Nephron progenitor cell (in vitro differentiated cells): ENCODE measurements at regions not wholly inside any gene's neighbourhood (a gene's known extent, or its start where the extent isn't known, plus 50 kb on each side); places are given as distances from the start of the nearest gene placed in this dataset.

Experiments used
- DNase-seq: peaks from one replicate; pipeline ENCODE4 v3.0.0; 2021
- H3K27ac Mint-ChIP-seq: 2 replicates; pipeline ENCODE4 v1.8.0; 2021; ENCODE audit warnings: mild to moderate bottlenecking, moderate library complexity, mixed read lengths
- H3K27me3 Mint-ChIP-seq: 2 replicates; pipeline ENCODE4 v1.8.0; 2021; ENCODE audit warnings: mild to moderate bottlenecking, low read depth, mixed read lengths; ENCODE audit not compliant: poor library complexity
- H3K36me3 Mint-ChIP-seq: 2 replicates; pipeline ENCODE4 v1.8.0; 2021; ENCODE audit warnings: low read depth, mixed read lengths
- H3K4me1 Mint-ChIP-seq: 2 replicates; pipeline ENCODE4 v1.8.0; 2021; ENCODE audit warnings: mixed read lengths
- H3K4me3 Mint-ChIP-seq: 2 replicates; pipeline ENCODE4 v1.8.0; 2021; ENCODE audit warnings: mild to moderate bottlenecking, moderate library complexity, mixed read lengths
- H3K9me3 Mint-ChIP-seq: 2 replicates; pipeline ENCODE4 v1.8.0; 2021; ENCODE audit warnings: mild to moderate bottlenecking, moderate library complexity, mixed read lengths
- TF ChIP-seq, protein P1 (sequence below): fragments of 200-600 bp; sonication (generic); IDR thresholded peaks from 2 replicates; pipeline ENCODE4 v1.5.0; 2021; ENCODE audit warnings: antibody characterized with exemption

DNA sequence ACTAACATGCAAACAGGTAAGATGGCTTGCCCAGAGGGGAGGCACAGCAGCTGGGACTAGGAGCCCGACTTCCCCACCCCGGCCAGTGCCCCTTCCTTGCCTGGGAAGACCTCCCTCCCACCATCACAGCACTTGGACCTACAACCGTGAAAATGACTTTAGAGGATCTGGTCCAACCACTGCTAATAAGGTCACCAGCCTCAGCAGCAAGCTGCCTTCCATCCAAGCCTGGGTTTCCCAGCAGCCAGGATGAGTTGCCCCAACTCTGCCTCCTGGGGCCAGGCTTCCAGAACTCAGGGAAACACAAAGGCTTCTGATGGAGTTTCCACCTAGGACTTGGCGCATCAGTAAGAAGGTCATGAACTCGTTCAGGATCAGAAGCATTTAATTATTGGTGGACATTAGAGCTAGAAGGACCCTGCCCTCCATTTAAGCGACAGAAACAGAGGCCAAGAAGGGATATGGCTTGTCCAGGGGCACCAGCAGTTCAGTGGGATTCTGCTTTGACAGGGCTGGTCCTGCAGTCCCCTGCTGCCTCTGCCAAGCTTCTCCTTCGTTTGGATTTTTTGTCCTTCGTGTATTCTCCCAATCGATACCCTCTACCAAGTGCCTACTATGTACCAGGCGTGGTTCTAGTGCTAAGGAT is 403.0 kb upstream of the ID2 start:
- Mint-ChIP-seq H3K36me3 (no peaks in the 10 kb centered on the region), H3K4me1 (peaks cover 33% of the 10 kb centered on the region), H3K4me3 (no peak overlapping the region), H3K27me3 (peaks cover 5% of the 10 kb centered on the region), H3K27ac (no peak overlapping the region), H3K9me3 (peaks cover 7% of the 10 kb centered on the region)
- TF ChIP-seq, protein P1, sequence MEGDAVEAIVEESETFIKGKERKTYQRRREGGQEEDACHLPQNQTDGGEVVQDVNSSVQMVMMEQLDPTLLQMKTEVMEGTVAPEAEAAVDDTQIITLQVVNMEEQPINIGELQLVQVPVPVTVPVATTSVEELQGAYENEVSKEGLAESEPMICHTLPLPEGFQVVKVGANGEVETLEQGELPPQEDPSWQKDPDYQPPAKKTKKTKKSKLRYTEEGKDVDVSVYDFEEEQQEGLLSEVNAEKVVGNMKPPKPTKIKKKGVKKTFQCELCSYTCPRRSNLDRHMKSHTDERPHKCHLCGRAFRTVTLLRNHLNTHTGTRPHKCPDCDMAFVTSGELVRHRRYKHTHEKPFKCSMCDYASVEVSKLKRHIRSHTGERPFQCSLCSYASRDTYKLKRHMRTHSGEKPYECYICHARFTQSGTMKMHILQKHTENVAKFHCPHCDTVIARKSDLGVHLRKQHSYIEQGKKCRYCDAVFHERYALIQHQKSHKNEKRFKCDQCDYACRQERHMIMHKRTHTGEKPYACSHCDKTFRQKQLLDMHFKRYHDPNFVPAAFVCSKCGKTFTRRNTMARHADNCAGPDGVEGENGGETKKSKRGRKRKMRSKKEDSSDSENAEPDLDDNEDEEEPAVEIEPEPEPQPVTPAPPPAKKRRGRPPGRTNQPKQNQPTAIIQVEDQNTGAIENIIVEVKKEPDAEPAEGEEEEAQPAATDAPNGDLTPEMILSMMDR = no peak
- DNase-seq = no peak

DNA sequence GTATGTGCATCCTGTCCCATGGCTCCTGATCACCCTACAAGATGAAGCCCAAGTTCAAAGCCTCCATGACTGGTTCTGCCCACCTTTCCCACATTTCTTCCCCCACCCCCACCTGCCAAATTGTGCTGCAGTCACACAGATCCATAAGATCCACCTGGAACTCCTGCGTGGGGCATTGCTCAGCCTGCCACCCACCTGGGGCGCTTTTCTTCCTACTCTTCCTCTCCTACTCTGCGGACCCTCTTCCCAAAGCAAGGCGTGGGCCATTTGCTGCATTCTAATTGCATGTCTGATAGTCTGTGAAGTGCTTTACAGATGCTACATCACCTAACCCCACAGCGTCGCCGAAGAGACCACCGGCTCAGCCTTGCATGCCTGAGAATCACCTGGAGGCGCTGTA is 402.4 kb upstream of the ID2 start:
- peaks cover 7% of the 10 kb centered on the region for H3K27me3 Mint-ChIP-seq
- TF ChIP-seq, protein P1 = no peak
- H3K27ac Mint-ChIP-seq = no peak overlapping the region
- H3K9me3 Mint-ChIP-seq = peaks cover 4% of the 10 kb centered on the region
- H3K4me3 Mint-ChIP-seq = no peak overlapping the region
- H3K36me3 Mint-ChIP-seq = no peaks in the 10 kb centered on the region
- peaks cover 40% of the 10 kb centered on the region for H3K4me1 Mint-ChIP-seq
- no peak for DNase-seq

DNA sequence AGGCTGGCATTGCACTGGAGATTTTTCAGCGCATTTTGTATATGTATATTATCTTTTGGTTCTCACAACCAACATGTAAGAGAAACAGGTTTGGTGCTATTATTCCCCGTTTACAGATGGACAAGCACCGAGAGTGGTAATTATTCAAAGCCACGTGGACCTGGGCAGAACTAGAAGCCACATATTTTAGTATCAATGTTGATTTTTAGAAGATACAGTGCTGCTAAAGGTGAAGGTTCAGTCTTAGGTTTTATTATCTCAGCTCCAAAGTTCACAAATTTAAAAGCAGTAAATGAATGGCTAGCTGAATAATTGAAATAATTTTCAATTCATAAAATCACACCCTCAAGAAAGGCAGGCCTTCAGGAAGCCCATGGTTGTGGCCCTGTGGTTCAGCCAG is 400.6 kb upstream of the ID2 start:
- H3K36me3 Mint-ChIP-seq = no peaks in the 10 kb centered on the region
- DNase-seq = no peak
- peaks cover 4% of the 10 kb centered on the region for H3K27me3 Mint-ChIP-seq
- H3K4me3 Mint-ChIP-seq = no peak overlapping the region
- no peak overlapping the region for H3K27ac Mint-ChIP-seq
- H3K4me1 Mint-ChIP-seq = peaks cover 51% of the 10 kb centered on the region
- TF ChIP-seq, protein P1 = no peak
- H3K9me3 Mint-ChIP-seq = no peaks in the 10 kb centered on the region

DNA sequence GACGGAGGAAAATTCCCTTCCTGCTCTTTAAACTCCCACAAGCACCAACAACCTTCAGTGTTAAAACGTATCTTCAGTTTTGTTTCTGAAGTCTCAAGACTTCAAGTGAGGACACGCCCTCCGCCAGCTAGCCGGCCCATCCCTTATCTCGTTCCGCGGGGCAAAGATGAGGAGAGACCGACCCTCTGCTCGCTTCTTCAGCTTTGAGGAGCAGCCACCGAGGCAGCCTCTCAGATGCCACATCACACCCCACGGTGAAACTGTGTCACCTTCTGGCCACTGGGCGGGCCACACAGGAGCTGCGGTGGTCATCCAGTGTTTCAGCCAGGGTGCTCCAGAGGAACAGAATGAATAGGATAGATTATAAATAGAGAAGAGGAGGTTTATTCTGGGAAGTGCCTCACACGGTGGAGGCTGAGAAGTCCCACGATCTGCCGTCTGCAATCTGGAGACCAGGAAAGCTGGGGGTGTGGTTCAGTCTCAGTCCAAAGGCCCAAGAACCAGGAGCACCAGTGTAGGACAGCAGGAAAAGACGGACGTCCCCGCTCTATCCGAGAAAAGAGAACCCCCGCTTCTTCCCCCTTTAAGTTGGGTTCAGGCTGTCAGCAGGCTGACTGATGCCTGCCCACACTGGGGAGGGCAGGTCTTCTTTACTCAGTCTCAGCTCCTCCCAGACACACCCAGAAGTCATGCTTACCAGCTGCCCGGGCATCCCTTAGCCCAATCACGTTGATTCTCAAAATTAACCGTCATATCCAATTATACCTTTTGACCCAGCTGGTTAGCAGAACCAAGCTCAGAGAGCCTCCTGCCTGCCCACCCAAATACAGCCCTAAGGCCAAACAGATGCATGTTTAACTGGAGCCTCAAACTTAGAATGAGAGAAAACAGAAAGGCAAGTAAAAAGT is 399.7 kb upstream of the ID2 start:
- Mint-ChIP-seq H3K4me1 (peaks cover 54% of the 10 kb centered on the region), H3K4me3 (no peak overlapping the region), H3K27ac (peak overlapping the region; percentile 43), H3K27me3 (peaks cover 4% of the 10 kb centered on the region), H3K9me3 (no peaks in the 10 kb centered on the region), H3K36me3 (no peaks in the 10 kb centered on the region)
- TF ChIP-seq, protein P1 = no peak
- no peak for DNase-seq

DNA sequence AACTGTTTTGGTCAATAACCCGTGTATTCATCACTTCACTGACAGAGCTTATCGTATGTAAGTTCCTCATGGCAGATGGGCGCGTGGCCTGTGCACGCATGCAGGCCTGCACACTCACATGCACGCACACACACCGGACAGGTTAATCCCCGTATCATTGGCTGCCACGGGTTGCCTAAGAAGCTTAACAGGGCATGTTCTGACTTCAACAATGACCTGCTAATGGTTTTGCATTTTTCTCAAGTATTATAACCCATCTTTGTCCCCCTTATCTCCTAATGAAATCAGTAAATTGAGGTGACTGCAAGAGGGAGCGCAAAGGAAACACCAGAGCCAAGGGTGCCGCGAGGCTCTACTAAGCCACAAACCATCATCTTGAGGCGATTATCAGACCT is 399.0 kb upstream of the ID2 start:
- no peaks in the 10 kb centered on the region for H3K9me3 Mint-ChIP-seq
- H3K4me3 Mint-ChIP-seq = no peak overlapping the region
- H3K4me1 Mint-ChIP-seq = peaks cover 54% of the 10 kb centered on the region
- TF ChIP-seq, protein P1 = no peak
- peaks cover 4% of the 10 kb centered on the region for H3K27me3 Mint-ChIP-seq
- DNase-seq = no peak
- no peak overlapping the region for H3K27ac Mint-ChIP-seq
- H3K36me3 Mint-ChIP-seq = no peaks in the 10 kb centered on the region
